RWPE2 (cell line): ENCODE measurements at regions not wholly inside any gene's neighbourhood (a gene's known extent, or its start where the extent isn't known, plus 50 kb on each side); places are given as distances from the start of the nearest gene placed in this dataset.

ENCODE experiments used
- ATAC-seq: fragments of 200-7000 bp; cut with Tn5 transposase; 3 replicates; pipeline ENCODE4 v1.9.1; 2021; ENCODE audit warnings: low read depth
- DNase-seq: peaks from one replicate; pipeline ENCODE4 v3.0.0-alpha.2; 2020; ENCODE audit warnings: low spot score
- H3K27ac ChIP-seq: fragments of 450-650 bp; 2 replicates; pipeline ENCODE4 v1.5.1; 2017; ENCODE audit warnings: mild to moderate bottlenecking; ENCODE audit not compliant: poor library complexity, severe bottlenecking
- H3K27me3 ChIP-seq: fragments of 250-450 bp; sonication (Bioruptor Pico); 2 replicates; pipeline ENCODE4 v1.5.1; 2021; ENCODE audit warnings: mild to moderate bottlenecking, moderate library complexity; ENCODE audit not compliant: insufficient read depth, poor library complexity, severe bottlenecking
- H3K36me3 ChIP-seq: fragments of 250-450 bp; sonication (Bioruptor Pico); 2 replicates; pipeline ENCODE4 v1.5.1; 2020; ENCODE audit warnings: low read depth, mild to moderate bottlenecking, moderate library complexity
- H3K4me1 ChIP-seq: fragments of 250-450 bp; sonication (Bioruptor Pico); 2 replicates; pipeline ENCODE4 v1.5.1; 2021; ENCODE audit warnings: mild to moderate bottlenecking, moderate library complexity; ENCODE audit not compliant: insufficient read depth, poor library complexity, severe bottlenecking
- H3K4me3 ChIP-seq: fragments of 250-450 bp; sonication (Bioruptor Pico); 2 replicates; pipeline ENCODE4 v1.5.1; 2021; ENCODE audit warnings: mild to moderate bottlenecking, moderate library complexity; ENCODE audit not compliant: severe bottlenecking
- H3K9me3 ChIP-seq: fragments of 250-450 bp; sonication (Bioruptor Pico); 2 replicates; pipeline ENCODE4 v1.5.1; 2021; ENCODE audit warnings: mild to moderate bottlenecking, moderate library complexity; ENCODE audit not compliant: severe bottlenecking
- TF ChIP-seq, protein P1 (sequence below): fragments of 450-650 bp; IDR thresholded peaks from one replicate; pipeline ENCODE4 v1.5.1; 2017; ENCODE audit warnings: mild to moderate bottlenecking, moderate library complexity; ENCODE audit not compliant: poor library complexity, severe bottlenecking

DNA sequence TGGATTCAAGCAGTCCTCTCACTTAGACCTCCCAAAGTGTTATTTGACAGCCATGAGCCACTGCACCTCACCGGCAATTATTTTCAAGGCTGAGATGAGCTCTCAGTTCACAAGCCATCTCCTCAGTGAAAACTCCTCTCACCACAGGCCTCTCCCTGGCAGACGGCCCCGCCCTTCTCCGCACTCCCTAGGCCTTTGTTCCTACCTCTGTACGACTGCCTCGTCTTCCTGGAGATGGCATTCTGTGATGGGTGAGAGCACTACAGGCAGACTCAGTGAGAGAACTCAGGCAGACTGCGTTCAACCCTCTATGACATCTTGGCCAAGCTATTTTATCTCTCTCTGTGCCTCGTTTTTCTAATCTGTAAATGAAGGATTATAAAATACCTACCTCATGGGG is 67.0 kb upstream of the TPM1 start:
- Histone ChIP-seq H3K27me3 (no peaks in the 10 kb centered on the region), H3K4me1 (peaks cover 23% of the 10 kb centered on the region), H3K27ac (no peak overlapping the region), H3K4me3 (no peak overlapping the region), H3K36me3 (no peaks in the 10 kb centered on the region), H3K9me3 (no peaks in the 10 kb centered on the region)
- ATAC-seq: peak; percentile 13; the same call in 1 of the 3 replicates
- DNase-seq: no peak
- TF ChIP-seq, protein P1, sequence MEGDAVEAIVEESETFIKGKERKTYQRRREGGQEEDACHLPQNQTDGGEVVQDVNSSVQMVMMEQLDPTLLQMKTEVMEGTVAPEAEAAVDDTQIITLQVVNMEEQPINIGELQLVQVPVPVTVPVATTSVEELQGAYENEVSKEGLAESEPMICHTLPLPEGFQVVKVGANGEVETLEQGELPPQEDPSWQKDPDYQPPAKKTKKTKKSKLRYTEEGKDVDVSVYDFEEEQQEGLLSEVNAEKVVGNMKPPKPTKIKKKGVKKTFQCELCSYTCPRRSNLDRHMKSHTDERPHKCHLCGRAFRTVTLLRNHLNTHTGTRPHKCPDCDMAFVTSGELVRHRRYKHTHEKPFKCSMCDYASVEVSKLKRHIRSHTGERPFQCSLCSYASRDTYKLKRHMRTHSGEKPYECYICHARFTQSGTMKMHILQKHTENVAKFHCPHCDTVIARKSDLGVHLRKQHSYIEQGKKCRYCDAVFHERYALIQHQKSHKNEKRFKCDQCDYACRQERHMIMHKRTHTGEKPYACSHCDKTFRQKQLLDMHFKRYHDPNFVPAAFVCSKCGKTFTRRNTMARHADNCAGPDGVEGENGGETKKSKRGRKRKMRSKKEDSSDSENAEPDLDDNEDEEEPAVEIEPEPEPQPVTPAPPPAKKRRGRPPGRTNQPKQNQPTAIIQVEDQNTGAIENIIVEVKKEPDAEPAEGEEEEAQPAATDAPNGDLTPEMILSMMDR: no peak

DNA sequence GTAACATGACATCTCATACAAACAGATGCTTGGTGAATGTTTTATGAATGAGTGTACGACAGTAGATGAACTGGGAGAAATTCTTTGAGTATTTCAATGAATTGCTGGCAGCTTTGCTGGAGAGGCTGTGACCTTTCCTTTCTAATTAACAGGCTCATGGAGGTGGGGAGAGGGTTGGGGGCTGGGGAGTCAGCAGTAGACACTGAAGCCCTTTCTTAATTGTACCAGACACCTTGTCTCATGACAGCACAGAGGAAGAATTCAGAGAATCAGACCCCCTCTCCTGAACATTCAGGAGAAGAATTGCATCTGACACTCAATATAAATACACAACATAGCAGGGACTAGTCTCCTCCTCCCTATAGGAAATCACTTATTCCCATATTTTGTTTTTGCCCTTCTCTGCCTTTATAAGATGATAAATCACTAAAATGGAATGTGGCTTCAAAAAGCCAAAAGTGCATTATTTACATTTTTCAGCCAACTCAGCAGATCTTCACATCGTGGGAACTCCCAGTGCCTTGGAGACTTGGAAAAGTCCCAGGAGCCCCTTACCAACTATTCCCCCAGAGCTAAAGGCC is 66.2 kb upstream of the TPM1 start:
- Histone ChIP-seq H3K9me3 (no peaks in the 10 kb centered on the region), H3K27me3 (no peaks in the 10 kb centered on the region), H3K36me3 (no peaks in the 10 kb centered on the region), H3K27ac (peak overlapping the region; percentile 39), H3K4me1 (peaks cover 23% of the 10 kb centered on the region), H3K4me3 (no peak overlapping the region)
- ATAC-seq (peak; percentile 57), DNase-seq (no peak)
- TF ChIP-seq, protein P1: no peak

DNA sequence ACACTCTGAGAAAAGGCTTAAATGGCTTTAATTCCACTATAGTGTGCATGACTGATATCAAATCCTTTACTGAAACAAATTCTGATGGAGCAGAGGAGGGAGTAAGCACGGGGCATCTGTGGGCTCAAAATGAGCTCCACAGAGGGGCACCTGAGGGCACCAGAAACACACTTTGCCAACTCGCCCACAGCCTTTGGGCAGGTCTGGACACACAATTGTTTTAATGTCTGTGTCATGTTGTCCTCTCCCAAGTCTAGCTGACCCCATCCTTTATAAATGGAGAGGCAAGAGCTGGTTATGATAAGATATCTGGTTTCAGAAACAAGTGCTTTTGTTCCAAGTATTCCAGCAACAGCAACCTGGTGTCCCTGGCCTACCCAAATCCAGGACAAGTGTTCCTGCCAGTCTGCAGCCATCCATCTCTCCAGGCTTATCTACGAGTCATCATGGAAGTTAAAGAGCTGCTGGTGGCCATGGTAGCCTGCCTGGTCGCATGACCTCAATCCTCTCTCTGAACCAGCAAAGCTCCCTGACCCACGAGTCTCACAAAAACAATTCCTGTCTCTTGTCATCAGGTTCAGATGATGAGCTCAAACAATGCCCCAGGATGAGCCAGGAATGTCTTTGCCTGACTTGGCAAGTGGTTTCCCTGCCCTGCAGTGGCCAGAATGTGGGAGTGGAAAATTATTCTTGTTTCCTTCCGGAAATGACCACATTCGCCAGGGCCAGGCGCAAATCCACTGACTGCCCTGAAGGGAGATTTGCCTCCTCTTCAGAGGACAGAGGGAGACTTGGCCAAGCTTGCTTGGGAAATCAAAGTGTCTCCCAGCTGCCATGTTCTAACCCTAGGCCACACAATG is 64.4 kb upstream of the TPM1 start:
- no peaks in the 10 kb centered on the region for H3K9me3 ChIP-seq
- H3K4me1 ChIP-seq: peaks cover 17% of the 10 kb centered on the region
- TF ChIP-seq, protein P1: no peak
- DNase-seq: no peak
- no peaks in the 10 kb centered on the region for H3K27me3 ChIP-seq
- no peak for ATAC-seq
- no peaks in the 10 kb centered on the region for H3K36me3 ChIP-seq
- no peak overlapping the region for H3K4me3 ChIP-seq
- H3K27ac ChIP-seq: no peak overlapping the region

DNA sequence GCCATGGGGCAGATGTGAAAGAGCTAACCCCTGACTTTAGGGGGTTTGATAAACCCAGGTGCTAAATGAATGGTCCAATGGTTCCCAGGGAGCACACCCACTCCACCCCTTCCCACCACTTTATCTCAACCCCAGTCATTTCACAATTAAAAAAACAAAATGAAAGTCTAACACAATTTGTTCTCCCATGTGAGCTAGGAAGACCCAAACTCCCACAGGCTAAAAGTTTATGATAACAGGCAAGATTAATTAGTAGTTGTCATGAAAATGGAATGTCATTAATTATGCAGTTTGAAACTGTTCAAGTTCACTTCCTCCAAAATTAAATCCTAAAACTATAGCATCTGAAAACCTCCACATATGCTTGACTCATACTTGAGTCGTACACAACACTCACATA is 63.3 kb upstream of the TPM1 start:
- peaks cover 17% of the 10 kb centered on the region for H3K4me1 ChIP-seq
- no peaks in the 10 kb centered on the region for H3K36me3 ChIP-seq
- H3K27me3 ChIP-seq: no peaks in the 10 kb centered on the region
- TF ChIP-seq, protein P1: no peak
- no peak for DNase-seq
- H3K9me3 ChIP-seq: no peaks in the 10 kb centered on the region
- no peak overlapping the region for H3K27ac ChIP-seq
- no peak overlapping the region for H3K4me3 ChIP-seq
- no peak for ATAC-seq

DNA sequence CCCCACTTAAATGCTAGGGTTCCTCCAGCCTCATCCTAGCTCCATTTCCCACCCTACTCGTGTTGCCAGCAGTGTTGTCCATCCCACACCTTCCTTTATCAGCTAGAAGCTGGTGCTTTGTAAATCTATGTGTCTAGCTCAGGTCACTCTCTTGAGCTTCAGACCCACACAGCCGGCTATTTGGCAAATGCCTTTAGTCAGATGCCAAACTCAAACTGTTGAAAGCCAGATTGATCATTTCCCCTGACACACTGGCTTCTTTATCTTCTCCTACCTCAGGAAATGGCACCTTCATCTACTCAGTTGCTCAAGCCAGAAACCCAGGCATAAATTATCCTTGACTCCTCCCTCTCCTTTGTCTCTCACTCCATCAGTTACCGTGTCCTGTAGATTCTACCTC is 61.5 kb upstream of the TPM1 start:
- H3K27me3 ChIP-seq: no peaks in the 10 kb centered on the region
- H3K4me3 ChIP-seq: no peak overlapping the region
- no peaks in the 10 kb centered on the region for H3K9me3 ChIP-seq
- H3K27ac ChIP-seq: no peak overlapping the region
- ATAC-seq (no peak), DNase-seq (no peak)
- TF ChIP-seq, protein P1: no peak
- no peaks in the 10 kb centered on the region for H3K36me3 ChIP-seq
- peaks cover 9% of the 10 kb centered on the region for H3K4me1 ChIP-seq
